ENCODE measurements at regions not wholly inside any gene's neighbourhood (a gene's known extent, or its start where the extent isn't known, plus 50 kb on each side); places are given as distances from the start of the nearest gene placed in this dataset.

DNA sequence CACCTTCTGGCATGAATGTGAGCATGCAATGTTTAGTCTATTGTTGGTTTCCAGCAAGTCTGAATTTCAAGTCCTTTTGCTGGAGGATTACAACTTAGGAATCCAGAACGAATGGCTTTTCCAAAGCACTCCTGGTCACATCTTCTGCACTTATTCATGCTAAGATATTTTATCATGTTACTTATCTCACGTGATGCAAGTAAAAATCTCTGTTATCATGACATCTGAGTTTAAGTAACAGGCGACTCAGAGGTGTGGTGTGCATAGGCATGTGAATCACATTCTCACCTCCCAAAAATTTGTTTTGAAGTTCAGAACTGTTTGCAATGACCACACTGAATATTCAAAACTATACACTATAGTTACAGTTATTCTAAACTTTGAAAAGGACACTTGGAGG is 204.8 kb upstream of the FGGY start:
- TF ChIP-seq, protein P1, sequence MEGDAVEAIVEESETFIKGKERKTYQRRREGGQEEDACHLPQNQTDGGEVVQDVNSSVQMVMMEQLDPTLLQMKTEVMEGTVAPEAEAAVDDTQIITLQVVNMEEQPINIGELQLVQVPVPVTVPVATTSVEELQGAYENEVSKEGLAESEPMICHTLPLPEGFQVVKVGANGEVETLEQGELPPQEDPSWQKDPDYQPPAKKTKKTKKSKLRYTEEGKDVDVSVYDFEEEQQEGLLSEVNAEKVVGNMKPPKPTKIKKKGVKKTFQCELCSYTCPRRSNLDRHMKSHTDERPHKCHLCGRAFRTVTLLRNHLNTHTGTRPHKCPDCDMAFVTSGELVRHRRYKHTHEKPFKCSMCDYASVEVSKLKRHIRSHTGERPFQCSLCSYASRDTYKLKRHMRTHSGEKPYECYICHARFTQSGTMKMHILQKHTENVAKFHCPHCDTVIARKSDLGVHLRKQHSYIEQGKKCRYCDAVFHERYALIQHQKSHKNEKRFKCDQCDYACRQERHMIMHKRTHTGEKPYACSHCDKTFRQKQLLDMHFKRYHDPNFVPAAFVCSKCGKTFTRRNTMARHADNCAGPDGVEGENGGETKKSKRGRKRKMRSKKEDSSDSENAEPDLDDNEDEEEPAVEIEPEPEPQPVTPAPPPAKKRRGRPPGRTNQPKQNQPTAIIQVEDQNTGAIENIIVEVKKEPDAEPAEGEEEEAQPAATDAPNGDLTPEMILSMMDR (IDR thresholded peaks at IDR 0.05; ENCODE audit: insufficient read depth, low read length): no peak
- TF ChIP-seq GABPA (IDR thresholded peaks at IDR 0.05; ENCODE audit: low read depth): no peak

All from HL-60 (cell line).